SW480 (cell line): ENCODE measurements at regions not wholly inside any gene's neighbourhood (a gene's known extent, or its start where the extent isn't known, plus 50 kb on each side); places are given as distances from the start of the nearest gene placed in this dataset.
"Not testable (repeated sequence)": the region's sequence is repeated elsewhere in the genome, so short reads cannot be mapped to it uniquely, and the experiment has no call there.

Experiments used
- DNase-seq: peaks from one replicate; pipeline ENCODE4 v3.0.0-alpha.2; 2016; ENCODE audit warnings: low spot score

GRCh38 chr3:166060789-166061479, 223.7 kb upstream of the BCHE start:
- DNase-seq, result no peak

DNA sequence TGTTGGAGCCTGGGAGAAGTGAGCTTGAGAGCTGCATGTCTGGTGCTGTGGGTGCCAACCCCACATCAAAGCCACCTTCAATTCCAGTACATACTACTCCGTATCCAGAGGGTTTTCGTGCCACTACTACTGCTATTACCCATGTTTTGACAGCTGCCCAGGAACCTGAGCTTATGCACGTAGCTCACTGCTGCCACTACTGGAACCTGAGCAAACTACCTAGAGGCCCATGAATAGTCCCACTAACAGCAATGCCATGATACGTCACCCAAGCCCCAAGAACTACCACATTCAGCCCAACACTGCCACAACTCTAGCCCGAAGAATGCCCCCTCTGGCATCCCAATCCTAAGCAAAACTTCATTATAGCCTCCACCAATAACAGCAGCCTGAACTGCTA, 215.2 kb upstream of the BCHE start:
- DNase-seq, result peak; percentile 4

GRCh38 chr3:166029507-166029906, 192.3 kb upstream of the BCHE start:
- no peak for DNase-seq

DNA sequence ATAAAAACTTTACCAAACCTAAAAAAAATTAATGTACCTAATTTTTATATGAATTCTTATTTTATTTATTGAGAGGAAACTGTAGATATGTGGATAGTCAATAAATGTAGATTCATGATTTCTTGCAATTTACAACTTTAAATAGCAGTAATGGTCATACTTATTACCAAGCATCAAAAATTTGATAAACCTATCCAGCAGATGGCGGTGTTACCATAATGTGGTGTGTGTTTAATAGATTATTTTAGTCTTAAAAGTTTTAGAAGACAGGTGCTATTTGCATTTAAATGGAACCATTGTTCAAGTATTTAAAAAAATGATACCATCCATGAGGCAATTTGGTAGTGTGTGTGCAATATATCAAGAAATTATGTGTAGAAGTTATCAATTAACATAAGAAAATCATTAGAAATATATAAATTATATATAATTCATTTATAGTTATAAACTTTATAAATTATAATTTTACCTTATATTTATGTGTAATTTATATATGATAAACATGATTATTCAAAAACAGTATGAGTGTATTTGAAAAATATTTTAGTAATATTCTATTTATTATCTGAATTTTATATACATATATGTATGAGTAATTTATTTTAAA, 176.0 kb upstream of the BCHE start:
- peak; percentile 26 for DNase-seq

- DNase-seq, result no peak
These were observed 174.5 kb upstream of the BCHE start for GRCh38 chr3:166011771-166012170.

DNA sequence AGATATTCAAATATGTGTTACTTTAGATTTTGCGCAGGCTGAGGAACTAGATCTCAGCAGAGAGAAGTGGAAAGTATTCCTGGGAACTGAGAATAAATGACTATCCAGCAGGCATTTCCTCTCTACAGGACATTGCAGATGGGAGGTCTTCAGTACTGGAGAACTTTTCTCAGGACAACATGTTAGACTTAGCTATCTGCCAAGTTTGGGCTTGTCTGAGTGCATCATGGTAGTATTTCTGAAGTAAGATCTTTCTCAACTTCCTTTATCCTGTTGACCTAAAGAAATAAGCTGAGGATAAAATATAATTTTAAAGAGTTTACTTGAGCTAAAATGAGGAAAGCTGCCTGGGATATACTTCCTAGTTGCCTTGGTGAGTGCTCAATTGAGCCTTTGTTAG, 167.9 kb upstream of the BCHE start:
- no peak for DNase-seq

DNA sequence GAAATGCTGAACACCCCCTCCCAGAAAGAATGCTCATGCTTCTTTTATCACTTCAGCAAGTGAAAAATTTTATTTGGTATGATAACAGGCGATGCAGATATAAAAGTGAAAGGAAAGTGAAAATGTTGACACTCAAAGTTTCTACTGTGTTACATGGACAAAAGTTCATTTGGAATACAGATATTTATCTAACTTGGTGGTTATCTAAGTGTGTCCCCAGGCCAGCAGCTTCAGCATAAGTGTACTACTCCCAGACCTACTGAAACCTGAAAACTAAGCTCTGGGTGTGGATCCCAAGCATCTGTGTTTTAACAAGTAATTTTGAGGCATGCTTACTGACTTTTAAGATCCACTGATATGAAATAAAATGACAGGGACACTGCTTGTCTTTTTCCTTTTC, 157.1 kb upstream of the BCHE start:
- DNase-seq, result no peak

- DNase-seq, result no peak
These were observed 147.4 kb upstream of the BCHE start for GRCh38 chr3:165984589-165984988.

GRCh38 chr3:165983284-165983683, 146.1 kb upstream of the BCHE start:
- no peak for DNase-seq

- DNase-seq, result no peak
These were observed 144.1 kb upstream of the BCHE start for GRCh38 chr3:165981318-165981717.

GRCh38 chr3:165960825-165961224, 123.6 kb upstream of the BCHE start:
- DNase-seq, result not testable (repeated sequence)

DNA sequence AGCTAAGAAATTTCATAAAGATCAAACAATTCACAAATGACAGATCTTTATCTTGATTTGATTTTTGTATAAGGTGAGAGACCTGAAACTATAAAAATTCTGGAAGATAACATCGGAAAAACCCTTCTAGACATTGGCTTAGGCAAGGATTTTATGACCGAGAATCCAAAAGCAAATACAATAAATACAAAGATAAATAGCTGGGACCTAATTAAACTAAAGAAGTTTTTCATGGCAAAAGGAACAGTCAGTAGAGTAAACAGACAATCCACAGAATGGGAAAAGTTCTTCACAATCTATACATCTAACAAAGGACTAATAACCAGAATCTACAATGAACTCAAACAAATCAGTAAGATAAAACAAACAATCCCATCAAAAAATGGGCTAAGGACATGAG, 116.9 kb upstream of the BCHE start:
- no peak for DNase-seq

- DNase-seq, result no peak
These were observed 109.1 kb upstream of the BCHE start for GRCh38 chr3:165946360-165946759.

DNA sequence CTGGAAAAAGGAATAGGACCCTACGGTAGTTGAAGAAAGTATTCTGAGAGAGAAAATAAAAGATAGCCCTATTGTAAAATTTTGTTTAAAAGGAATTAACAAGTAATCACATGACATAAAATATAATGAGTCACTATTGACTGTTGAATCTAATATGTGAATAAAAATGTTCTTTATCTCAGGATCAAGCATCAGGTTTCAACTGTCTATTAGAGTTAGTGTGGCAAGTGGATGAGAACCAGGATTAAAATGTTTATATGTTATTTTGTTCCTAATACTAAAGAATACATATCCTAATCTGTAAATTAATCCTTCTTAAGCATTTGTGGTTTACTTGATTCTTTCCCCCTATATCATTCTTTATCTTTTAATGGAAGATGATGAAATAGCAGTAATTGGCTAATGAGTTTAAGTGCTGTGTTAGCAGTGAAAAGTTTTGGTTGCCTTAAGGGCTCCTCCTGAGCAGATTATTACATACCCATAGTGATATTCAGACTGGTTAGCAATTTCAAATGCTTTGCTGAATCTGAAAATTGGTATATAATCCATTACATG, 101.8 kb upstream of the BCHE start:
- no peak for DNase-seq

DNA sequence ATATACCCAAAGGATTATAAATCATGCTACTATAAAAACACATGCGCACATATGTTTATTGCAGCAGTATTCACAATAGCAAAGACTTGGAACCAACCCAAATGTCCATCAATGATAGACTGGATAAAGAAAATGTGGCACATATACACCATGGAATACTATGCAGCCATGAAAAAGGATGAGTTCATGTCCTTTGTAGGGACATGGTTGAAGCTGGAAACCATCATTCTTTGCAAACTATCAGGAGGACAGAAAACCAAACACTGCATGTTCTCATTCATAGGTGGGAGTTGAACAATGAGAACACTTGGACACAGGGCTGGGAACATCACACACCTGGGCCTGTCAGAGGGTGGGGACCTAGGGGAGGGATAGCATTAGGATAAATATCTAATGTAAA, 98.9 kb upstream of the BCHE start:
- DNase-seq, result not testable (repeated sequence)

DNA sequence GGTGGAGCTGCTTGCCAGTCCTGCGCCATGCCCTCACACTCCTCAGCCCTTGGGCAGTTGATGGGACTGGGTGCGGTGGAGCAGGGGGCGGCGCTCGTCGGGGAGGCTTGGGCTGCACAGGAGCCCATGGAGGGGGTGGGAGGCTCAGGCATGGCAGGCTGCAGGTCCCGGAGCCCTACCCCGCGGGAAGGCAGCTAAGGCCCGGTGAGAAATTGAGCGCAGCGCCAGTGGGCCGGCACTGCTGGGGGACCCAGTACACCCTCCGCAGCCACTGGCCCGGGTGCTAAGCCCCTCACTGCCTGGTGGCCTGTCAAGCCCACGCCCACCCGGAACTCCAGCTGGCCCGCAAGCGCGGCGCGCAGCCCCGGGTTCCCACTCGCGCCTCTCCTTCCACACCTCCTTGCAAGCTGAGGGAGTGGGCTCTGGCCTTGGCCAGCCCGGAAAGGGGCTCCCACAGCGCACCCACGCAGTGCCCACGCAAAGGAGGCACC, 87.1 kb upstream of the BCHE start:
- not testable (repeated sequence) for DNase-seq

- no peak for DNase-seq
These were observed 83.8 kb upstream of the BCHE start for GRCh38 chr3:165920984-165921383.

DNA sequence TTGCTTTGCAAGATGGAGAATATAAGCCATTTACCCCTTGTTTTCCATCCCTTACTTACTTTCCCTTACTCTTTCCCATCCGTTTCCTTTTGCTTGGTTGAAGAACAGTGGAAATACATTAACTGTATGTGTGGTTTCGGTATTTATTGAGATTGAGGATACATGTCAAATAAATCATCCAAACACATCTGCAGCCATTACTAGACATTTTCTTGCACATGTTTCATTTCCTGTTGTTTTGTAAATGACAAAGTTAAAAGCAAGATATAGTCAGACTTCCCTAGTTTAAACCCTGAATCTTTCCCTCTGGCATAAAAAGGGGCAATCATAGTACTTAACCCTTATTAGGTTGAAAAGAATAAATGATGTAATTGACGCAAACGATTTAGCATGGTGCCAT, 82.1 kb upstream of the BCHE start:
- no peak for DNase-seq

GRCh38 chr3:165918657-165918979, 81.4 kb upstream of the BCHE start:
- DNase-seq, result no peak

- not testable (repeated sequence) for DNase-seq
These were observed 80.9 kb upstream of the BCHE start for GRCh38 chr3:165917938-165918656.

DNA sequence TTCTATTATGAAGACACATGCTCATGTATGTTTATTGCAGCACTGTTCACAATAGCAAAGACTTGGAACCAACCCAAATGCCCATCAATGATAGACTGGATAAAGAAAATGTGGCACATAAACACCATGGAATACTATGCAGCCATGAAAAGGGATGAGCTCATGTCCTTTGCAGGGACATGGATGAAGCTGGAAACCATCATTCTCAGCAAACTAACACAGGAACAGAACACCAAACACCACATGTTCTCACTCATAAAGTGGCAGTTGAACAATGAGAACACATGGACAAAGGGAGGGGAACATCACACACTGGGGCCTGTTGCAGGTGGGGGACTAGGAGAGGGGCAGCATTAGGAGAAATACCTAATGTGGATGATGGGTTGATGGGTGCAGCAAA, 77.9 kb upstream of the BCHE start:
- DNase-seq, result not testable (repeated sequence)

DNA sequence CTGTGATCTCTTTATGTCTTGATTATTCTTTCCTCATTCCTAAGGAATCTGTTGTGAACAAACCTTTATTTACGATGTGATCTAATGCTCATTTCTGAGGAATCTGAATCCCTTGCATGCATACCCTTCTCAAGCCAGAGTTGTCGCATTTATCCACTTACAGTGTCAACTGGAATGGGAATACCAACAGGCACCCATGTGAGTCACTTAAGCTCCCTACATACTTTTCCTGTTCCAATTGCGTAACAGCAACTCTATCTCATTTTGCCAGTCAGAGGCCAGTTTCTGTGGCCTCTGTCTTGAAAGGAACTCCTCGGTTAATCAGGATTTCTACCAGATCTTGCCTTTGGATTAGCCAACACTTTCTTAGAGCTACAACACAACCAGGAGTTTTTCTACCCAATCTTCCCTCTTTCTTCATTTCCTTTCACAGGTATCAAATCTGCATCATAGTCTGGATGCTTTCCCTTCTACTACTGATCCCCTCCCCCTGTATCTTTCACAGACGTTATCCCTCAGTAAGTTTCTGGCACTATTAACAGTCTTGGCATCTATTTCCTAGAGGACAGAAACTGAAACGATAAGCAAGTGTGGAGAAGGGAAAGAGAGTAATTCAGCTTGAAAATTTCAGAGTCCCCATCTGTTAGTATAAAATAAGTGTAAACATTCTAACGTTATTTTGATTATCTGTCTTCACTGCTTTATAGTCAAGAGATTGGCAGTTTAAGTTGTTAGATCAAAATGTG, 66.8 kb upstream of the BCHE start:
- no peak for DNase-seq
